Vagina (tissue), 2 donors: ENCODE measurements at regions not wholly inside any gene's neighbourhood (a gene's known extent, or its start where the extent isn't known, plus 50 kb on each side); places are given as distances from the start of the nearest gene placed in this dataset.

Source experiments
- DNase-seq, 2 donors: peaks; one replicate each; pipeline ENCODE4 v3.0.0-alpha.2; 2017; ENCODE audit errors: extremely low spot score in 2 of 2
- H3K27ac ChIP-seq: fragments of 200-600 bp; sonication (generic); one replicate; pipeline ENCODE4 v1.5.1; 2019
- H3K27me3 ChIP-seq: fragments of 200-600 bp; sonication (generic); one replicate; pipeline ENCODE4 v1.5.1; 2019
- H3K36me3 ChIP-seq, 2 donors: fragments of 200-600 bp; sonication (generic); one replicate each; pipeline ENCODE4 v1.5.1; 2017 to 2019
- H3K4me1 ChIP-seq: fragments of 200-600 bp; sonication (generic); one replicate; pipeline ENCODE4 v1.5.1; 2019
- H3K4me3 ChIP-seq, 2 donors: fragments of 200-600 bp; sonication (generic); 1 replicate in 1 of 2; 2 replicates in 1 of 2; pipeline ENCODE4 v1.5.1; 2016 to 2019
- H3K9me3 ChIP-seq: fragments of 200-600 bp; sonication (generic); one replicate; pipeline ENCODE4 v1.5.1; 2019
- CTCF ChIP-seq, 3 experiments: fragments of 450-650 bp in 2 of 3; fragments of 200-600 bp in 1 of 3; sonication (generic) in 1 of 3; IDR thresholded peaks; one replicate each; pipeline ENCODE4 v1.5.1; 2017 to 2019; ENCODE audit warnings: antibody characterized with exemption in 3 of 3, mild to moderate bottlenecking in 2 of 3, moderate library complexity in 2 of 3
- POLR2A ChIP-seq, 2 donors: fragments of 450-650 bp; IDR thresholded peaks; one replicate each; pipeline ENCODE4 v1.6.1; 2017; ENCODE audit warnings: antibody characterized with exemption in 2 of 2, mild to moderate bottlenecking in 2 of 2, moderate library complexity in 2 of 2
- POLR2AphosphoS5 ChIP-seq, 2 donors: sonication (generic); formaldehyde crosslinking; IDR thresholded peaks; one replicate each; pipeline ENCODE4 v1.9.0; 2017; ENCODE audit warnings: antibody characterized with exemption in 2 of 2, mild to moderate bottlenecking in 2 of 2, low read depth in 1 of 2; ENCODE audit not compliant: insufficient read depth in 1 of 2
- intact Hi-C: fragments of 100-400 bp; cut with DNase I; formaldehyde crosslinking; loops from one replicate; pipeline ENCODE4 v1.15.1; 2023

DNA sequence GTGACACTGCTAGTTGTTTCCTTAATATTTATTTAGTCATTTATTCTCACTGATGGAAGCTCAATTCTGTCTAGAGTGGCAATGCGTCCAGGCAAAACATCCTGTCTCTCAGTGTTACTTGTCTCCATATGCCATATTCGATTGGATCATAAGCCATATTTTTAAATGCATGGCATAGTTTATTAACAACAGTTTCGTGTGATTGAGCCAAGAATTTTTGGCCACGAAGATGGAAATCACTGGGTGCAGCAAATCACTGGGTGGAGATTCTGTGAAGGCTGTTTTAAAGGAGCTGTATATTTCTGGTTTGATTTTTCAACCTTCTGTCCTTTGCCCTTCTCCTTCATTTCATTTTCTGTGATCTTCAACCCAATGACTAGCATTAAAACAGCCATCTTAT is 205.2 kb downstream of the JRKL start:
- no peak for TF ChIP-seq POLR2AphosphoS5 (IDR thresholded peaks at IDR 0.05; ENCODE audit: insufficient read depth in 1 of 2, low read depth in 1 of 2)
- TF ChIP-seq CTCF (IDR thresholded peaks at IDR 0.05) = no peak
- no peak for TF ChIP-seq POLR2A (IDR thresholded peaks at IDR 0.05)
- intact Hi-C loops = no loop called here

GRCh38 chr11:96607864-96608558 is 218.2 kb downstream of the JRKL start:
- H3K4me3 ChIP-seq = no peak overlapping the region
- no peak overlapping the region for H3K27ac ChIP-seq
- DNase-seq = no peak
- no peaks in the 10 kb centered on the region for H3K9me3 ChIP-seq
- no peaks in the 10 kb centered on the region for H3K36me3 ChIP-seq
- intact Hi-C loops = no loop called here
- no peaks in the 10 kb centered on the region for H3K27me3 ChIP-seq
- no peak for TF ChIP-seq POLR2AphosphoS5 (IDR thresholded peaks at IDR 0.05; ENCODE audit: insufficient read depth in 1 of 2, low read depth in 1 of 2)
- TF ChIP-seq POLR2A (IDR thresholded peaks at IDR 0.05) = no peak
- TF ChIP-seq CTCF (IDR thresholded peaks at IDR 0.05) = no peak
- no peaks in the 10 kb centered on the region for H3K4me1 ChIP-seq

More for the DNA sequence above, 205.2 kb downstream of the JRKL start:
- no peaks in the 10 kb centered on the region for H3K4me1 ChIP-seq
- H3K4me3 ChIP-seq = no peak overlapping the region
- H3K27ac ChIP-seq = no peak overlapping the region
- no peaks in the 10 kb centered on the region for H3K9me3 ChIP-seq
- H3K27me3 ChIP-seq = no peaks in the 10 kb centered on the region
- H3K36me3 ChIP-seq = no peaks in the 10 kb centered on the region
- DNase-seq = no peak

GRCh38 chr11:96614101-96614500 is 224.3 kb downstream of the JRKL start:
- H3K36me3 ChIP-seq = no peaks in the 10 kb centered on the region
- no peaks in the 10 kb centered on the region for H3K27me3 ChIP-seq
- H3K27ac ChIP-seq = no peak overlapping the region
- no peaks in the 10 kb centered on the region for H3K4me1 ChIP-seq
- H3K4me3 ChIP-seq = no peak overlapping the region
- no peaks in the 10 kb centered on the region for H3K9me3 ChIP-seq
- TF ChIP-seq CTCF (IDR thresholded peaks at IDR 0.05) = no peak
- intact Hi-C loops = no loop called here
- no peak for DNase-seq

- no peak for DNase-seq
- TF ChIP-seq POLR2A (IDR thresholded peaks at IDR 0.05) = no peak
- no peak for TF ChIP-seq CTCF (IDR thresholded peaks at IDR 0.05)
- no peak for TF ChIP-seq POLR2AphosphoS5 (IDR thresholded peaks at IDR 0.05; ENCODE audit: insufficient read depth in 1 of 2, low read depth in 1 of 2)
- intact Hi-C loops = no loop called here
- Histone ChIP-seq H3K4me1 (no peaks in the 10 kb centered on the region), H3K27me3 (no peaks in the 10 kb centered on the region), H3K9me3 (no peaks in the 10 kb centered on the region), H3K4me3 (no peak overlapping the region), H3K27ac (no peak overlapping the region), H3K36me3 (no peaks in the 10 kb centered on the region)
Measured at GRCh38 chr11:96614846-96615245, 225.0 kb downstream of the JRKL start.

DNA sequence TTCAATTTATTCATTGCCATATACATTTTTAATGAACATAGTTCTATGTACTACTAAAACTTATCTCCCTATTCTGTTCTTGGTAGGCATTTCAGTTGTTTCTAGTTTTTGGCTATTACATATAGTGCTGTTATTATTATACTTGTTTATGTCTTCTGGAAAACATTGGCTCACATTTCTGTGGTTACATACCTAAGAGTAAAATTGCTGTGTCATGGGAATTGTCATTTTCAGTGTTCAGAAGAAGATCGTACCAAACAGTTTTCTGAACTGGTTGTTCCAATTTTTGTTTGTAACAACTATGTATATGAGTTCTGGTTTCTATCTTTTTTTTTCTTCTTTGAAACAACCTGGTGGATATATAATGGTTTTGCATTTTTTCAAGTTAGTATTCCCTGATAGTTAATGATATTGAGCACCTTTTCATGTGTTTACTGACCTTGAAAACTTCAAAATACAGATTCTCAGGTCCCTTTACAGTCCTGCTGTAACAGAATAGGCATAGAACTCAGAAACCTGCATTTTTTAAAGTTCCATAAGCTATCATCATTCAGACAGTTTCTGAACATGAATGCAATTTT is 230.7 kb downstream of the JRKL start:
- TF ChIP-seq CTCF (IDR thresholded peaks at IDR 0.05) (no peak), POLR2AphosphoS5 (IDR thresholded peaks at IDR 0.05; ENCODE audit: insufficient read depth in 1 of 2, low read depth in 1 of 2) (no peak), POLR2A (IDR thresholded peaks at IDR 0.05) (no peak)
- intact Hi-C loops = no loop called here
- no peak for DNase-seq
- no peaks in the 10 kb centered on the region for H3K36me3 ChIP-seq
- no peaks in the 10 kb centered on the region for H3K27me3 ChIP-seq
- H3K27ac ChIP-seq = no peak overlapping the region
- H3K4me1 ChIP-seq = no peaks in the 10 kb centered on the region
- no peak overlapping the region for H3K4me3 ChIP-seq
- no peaks in the 10 kb centered on the region for H3K9me3 ChIP-seq
